ENCODE measurements at regions not wholly inside any gene's neighbourhood (a gene's known extent, or its start where the extent isn't known, plus 50 kb on each side); places are given as distances from the start of the nearest gene placed in this dataset.

DNA sequence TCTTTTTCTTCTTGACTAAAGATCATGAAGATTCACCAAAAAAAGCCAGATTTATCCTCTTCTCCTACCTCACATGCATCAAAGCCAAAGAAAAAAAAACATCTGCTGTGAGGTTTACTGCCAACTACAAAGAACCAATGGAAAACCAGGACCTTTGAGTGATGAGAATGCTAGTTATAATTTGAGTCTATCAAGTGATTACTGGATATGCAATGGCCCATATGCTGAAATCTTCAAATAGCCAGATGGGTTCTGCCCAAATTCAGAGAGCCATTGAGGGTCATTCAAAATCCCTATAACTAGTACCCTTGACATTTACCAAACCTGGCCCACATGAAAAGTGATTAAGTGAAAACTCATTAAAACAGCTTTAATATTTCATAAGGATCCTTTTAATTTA is 78.4 kb upstream of the ACO1 start:
- no peak for TF ChIP-seq RAD21 (IDR thresholded peaks at IDR 0.05; ENCODE audit: low read length)
- TF ChIP-seq CTCF (conservative IDR thresholded peaks at IDR 0.05; ENCODE audit: low read depth, low read length), result no peak
- no peak for TF ChIP-seq ELK1 (IDR thresholded peaks at IDR 0.05; ENCODE audit: borderline replicate concordance, low read depth, low read length)
- no peak for TF ChIP-seq MXI1 (IDR thresholded peaks at IDR 0.05; ENCODE audit: borderline replicate concordance, low read depth, low read length)
- no peak for TF ChIP-seq NFE2L2 (IDR thresholded peaks at IDR 0.05; ENCODE audit: low read depth, low read length)
- no peak for TF ChIP-seq FOS (IDR thresholded peaks at IDR 0.05; ENCODE audit: low read depth, low read length)
- TF ChIP-seq POLR2A (IDR thresholded peaks at IDR 0.05; ENCODE audit: low read depth, low read length), result no peak
- no peak for TF ChIP-seq RFX5 (IDR thresholded peaks at IDR 0.05; ENCODE audit: low read depth, low read length)
- TF ChIP-seq, protein P1, sequence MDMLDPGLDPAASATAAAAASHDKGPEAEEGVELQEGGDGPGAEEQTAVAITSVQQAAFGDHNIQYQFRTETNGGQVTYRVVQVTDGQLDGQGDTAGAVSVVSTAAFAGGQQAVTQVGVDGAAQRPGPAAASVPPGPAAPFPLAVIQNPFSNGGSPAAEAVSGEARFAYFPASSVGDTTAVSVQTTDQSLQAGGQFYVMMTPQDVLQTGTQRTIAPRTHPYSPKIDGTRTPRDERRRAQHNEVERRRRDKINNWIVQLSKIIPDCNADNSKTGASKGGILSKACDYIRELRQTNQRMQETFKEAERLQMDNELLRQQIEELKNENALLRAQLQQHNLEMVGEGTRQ (IDR thresholded peaks at IDR 0.05; ENCODE audit: low read depth, low read length), result no peak
- no peak for TF ChIP-seq RCOR1 (IDR thresholded peaks at IDR 0.05; ENCODE audit: insufficient replicate concordance, low read length)
- TF ChIP-seq SMC3 (IDR thresholded peaks at IDR 0.05; ENCODE audit: low read depth, low read length), result no peak
- TF ChIP-seq MAFK (IDR thresholded peaks at IDR 0.05; ENCODE audit: low read depth, low read length), result no peak
- no peak for TF ChIP-seq MAZ (IDR thresholded peaks at IDR 0.05; ENCODE audit: borderline replicate concordance, low read depth, low read length)
- no peak for TF ChIP-seq CEBPB (IDR thresholded peaks at IDR 0.05; ENCODE audit: low read depth, low read length)
